ENCODE measurements at regions not wholly inside any gene's neighbourhood (a gene's known extent, or its start where the extent isn't known, plus 50 kb on each side); places are given as distances from the start of the nearest gene placed in this dataset.

DNA sequence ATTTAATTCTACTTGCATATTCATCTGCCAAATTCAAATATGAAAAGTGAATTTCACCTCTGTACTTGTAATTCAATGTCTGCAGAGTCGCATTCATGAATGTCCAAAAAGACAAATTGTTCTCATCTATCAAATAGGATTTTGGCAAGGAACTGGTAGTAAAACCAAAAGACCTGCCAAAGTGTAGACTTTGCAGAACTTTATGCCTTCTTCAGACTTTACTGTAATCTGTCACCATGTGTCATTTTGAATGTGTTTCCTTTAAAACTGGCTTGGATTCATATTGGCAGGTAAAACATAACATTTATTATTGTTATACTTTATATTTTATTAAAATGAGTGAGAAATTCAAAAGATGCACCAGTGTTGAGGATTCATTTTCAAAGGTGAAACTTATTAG, 701.9 kb upstream of the LINC00305 start:
- TF ChIP-seq ZBTB21 (CRISPR knock-in tag; IDR thresholded peaks at IDR 0.05; ENCODE audit: borderline replicate concordance) (no peak), E2F1 (CRISPR knock-in tag; IDR thresholded peaks at IDR 0.05) (no peak), ZNF317 (CRISPR knock-in tag; IDR thresholded peaks at IDR 0.05; ENCODE audit: borderline replicate concordance, low read depth) (no peak), CTCF (IDR thresholded peaks at IDR 0.05) (no peak), ELF4 (CRISPR knock-in tag; IDR thresholded peaks at IDR 0.05; ENCODE audit: low read depth) (no peak), FOXP1 (CRISPR knock-in tag; IDR thresholded peaks at IDR 0.05; ENCODE audit: borderline replicate concordance) (no peak), GRHL2 (CRISPR knock-in tag; IDR thresholded peaks at IDR 0.05; ENCODE audit: insufficient replicate concordance, severe bottlenecking) (no peak), CREM (CRISPR knock-in tag; IDR thresholded peaks at IDR 0.05) (no peak), FOXJ3 (CRISPR knock-in tag; IDR thresholded peaks at IDR 0.05; ENCODE audit: borderline replicate concordance) (no peak)
- TF ChIP-seq, protein P1, sequence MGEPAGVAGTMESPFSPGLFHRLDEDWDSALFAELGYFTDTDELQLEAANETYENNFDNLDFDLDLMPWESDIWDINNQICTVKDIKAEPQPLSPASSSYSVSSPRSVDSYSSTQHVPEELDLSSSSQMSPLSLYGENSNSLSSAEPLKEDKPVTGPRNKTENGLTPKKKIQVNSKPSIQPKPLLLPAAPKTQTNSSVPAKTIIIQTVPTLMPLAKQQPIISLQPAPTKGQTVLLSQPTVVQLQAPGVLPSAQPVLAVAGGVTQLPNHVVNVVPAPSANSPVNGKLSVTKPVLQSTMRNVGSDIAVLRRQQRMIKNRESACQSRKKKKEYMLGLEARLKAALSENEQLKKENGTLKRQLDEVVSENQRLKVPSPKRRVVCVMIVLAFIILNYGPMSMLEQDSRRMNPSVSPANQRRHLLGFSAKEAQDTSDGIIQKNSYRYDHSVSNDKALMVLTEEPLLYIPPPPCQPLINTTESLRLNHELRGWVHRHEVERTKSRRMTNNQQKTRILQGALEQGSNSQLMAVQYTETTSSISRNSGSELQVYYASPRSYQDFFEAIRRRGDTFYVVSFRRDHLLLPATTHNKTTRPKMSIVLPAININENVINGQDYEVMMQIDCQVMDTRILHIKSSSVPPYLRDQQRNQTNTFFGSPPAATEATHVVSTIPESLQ (CRISPR knock-in tag; IDR thresholded peaks at IDR 0.05): no peak
- TF ChIP-seq, protein P2, sequence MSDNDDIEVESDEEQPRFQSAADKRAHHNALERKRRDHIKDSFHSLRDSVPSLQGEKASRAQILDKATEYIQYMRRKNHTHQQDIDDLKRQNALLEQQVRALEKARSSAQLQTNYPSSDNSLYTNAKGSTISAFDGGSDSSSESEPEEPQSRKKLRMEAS (CRISPR knock-in tag; IDR thresholded peaks at IDR 0.05): no peak
